Mesodermal cell (in vitro differentiated cells): ENCODE measurements at regions not wholly inside any gene's neighbourhood (a gene's known extent, or its start where the extent isn't known, plus 50 kb on each side); places are given as distances from the start of the nearest gene placed in this dataset.
"Not testable (repeated sequence)": the region's sequence is repeated elsewhere in the genome, so short reads cannot be mapped to it uniquely, and the experiment has no call there.

Experiments used
- H3K27ac ChIP-seq: 2 replicates; pipeline ENCODE4 v1.7.0; 2013; ENCODE audit warnings: mild to moderate bottlenecking, low read depth, low read length, moderate library complexity; ENCODE audit not compliant: severe bottlenecking
- H3K36me3 ChIP-seq: 2 replicates; pipeline ENCODE4 v1.7.1; 2013; ENCODE audit warnings: mild to moderate bottlenecking, low read length, moderate library complexity; ENCODE audit not compliant: control insufficient read depth, insufficient read depth
- H3K4me1 ChIP-seq: one replicate; pipeline ENCODE4 v1.7.1; 2013; ENCODE audit warnings: mild to moderate bottlenecking, low read length; ENCODE audit not compliant: insufficient read depth, control insufficient read depth, poor library complexity, severe bottlenecking
- H3K4me3 ChIP-seq: 2 replicates; pipeline ENCODE4 v1.7.0; 2013; ENCODE audit warnings: low read length, control low read depth, mild to moderate bottlenecking; ENCODE audit not compliant: insufficient read depth, poor library complexity, severe bottlenecking; ENCODE audit errors: extremely low read depth
- H3K9me3 ChIP-seq: 2 replicates; pipeline ENCODE4 v1.7.1; 2013; ENCODE audit warnings: mild to moderate bottlenecking, low read length, moderate library complexity; ENCODE audit not compliant: control insufficient read depth
- WGBS, 2 experiments: methylation state at CpG; one replicate each; pipeline ENCODE4 v1.1.5; 2013; ENCODE audit warnings: missing lambda C conversion rate in 2 of 2; ENCODE audit not compliant: insufficient coverage in 2 of 2; 5-methylcytosine and 5-hydroxymethylcytosine counted together

DNA sequence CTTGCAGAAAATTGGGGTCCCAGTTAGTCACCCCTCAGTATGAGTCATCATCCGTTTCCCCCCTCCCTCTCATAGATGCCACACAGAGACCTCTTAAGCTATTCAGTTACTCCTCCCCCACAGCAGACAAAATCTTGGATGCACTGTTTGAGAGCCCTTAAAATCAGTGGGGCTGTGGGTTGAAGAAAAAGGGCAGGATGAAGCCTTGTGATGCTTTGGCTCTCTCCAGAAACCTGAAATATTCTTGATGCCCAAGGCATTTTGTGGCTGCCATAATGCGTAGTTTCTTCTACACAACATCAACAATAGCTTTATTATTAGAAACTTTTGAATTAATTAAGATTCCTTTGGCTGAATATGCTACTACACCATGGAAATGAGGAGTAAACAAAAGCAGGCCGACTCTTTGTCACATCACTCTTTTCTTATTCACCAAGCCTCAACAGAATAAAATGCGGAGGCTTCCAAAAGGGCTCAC lies 133.8 kb downstream of the MRPS30 start:
- no peak overlapping the region for H3K4me3 ChIP-seq
- WGBS, 2 experiments: 20% methylated on average over 1 of the region's 4 CpGs; no CpG with 5 or more reads in 1 of the 2 experiments
- peak overlapping the region; percentile 69 for H3K27ac ChIP-seq

DNA sequence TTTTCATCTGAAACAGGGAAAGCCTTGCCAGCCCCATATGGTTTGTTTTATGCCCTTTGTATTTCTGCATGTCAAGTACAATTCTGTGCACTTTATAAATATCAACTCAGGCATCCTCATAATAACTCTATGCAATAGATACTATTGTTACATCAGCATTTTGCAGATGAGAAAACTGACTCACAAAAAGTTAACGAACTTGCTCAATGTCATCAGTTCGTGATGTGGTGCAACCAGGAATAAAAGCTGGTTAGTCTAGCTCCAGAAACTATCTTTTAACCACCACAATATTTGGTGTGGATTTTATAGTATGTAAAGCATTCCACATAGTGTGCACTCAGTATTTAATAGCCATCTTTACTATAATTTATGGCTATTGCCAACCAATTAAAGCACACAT lies 134.9 kb downstream of the MRPS30 start:
- Histone ChIP-seq H3K27ac (no peak overlapping the region), H3K4me1 (peaks cover 16% of the 10 kb centered on the region), H3K36me3 (no peaks in the 10 kb centered on the region), H3K9me3 (no peaks in the 10 kb centered on the region), H3K4me3 (no peak overlapping the region)
- WGBS, 2 experiments: no CpG with 5 or more reads among the region's 2 CpGs

More for the DNA sequence above, 133.8 kb downstream of the MRPS30 start:
- Histone ChIP-seq H3K9me3 (no peaks in the 10 kb centered on the region), H3K4me1 (peaks cover 16% of the 10 kb centered on the region), H3K36me3 (no peaks in the 10 kb centered on the region)

DNA sequence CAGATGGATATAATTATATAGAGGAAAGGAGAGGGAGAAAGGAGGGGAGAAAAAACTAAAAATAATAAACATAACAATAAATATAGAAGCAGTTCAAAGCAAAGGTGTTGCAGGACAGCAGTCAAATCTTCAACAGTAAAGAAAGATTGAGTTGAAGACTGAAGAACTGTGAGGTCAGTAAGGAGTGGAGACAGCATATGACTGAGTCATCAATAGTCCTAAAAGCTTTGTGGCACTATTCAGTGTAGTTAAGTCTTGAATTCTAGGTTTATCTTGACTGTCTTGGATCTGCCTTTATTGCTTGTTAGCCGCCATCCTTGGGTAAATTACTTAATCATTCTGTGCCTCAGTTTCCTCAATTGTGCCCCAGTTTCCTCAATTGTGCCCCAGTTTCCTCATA lies 137.0 kb downstream of the MRPS30 start:
- WGBS, 2 experiments: 83% methylated on average over 1 of the region's 1 CpG
- no peak overlapping the region for H3K27ac ChIP-seq
- H3K36me3 ChIP-seq: no peaks in the 10 kb centered on the region
- H3K4me1 ChIP-seq: peaks cover 16% of the 10 kb centered on the region
- no peaks in the 10 kb centered on the region for H3K9me3 ChIP-seq
- no peak overlapping the region for H3K4me3 ChIP-seq

DNA sequence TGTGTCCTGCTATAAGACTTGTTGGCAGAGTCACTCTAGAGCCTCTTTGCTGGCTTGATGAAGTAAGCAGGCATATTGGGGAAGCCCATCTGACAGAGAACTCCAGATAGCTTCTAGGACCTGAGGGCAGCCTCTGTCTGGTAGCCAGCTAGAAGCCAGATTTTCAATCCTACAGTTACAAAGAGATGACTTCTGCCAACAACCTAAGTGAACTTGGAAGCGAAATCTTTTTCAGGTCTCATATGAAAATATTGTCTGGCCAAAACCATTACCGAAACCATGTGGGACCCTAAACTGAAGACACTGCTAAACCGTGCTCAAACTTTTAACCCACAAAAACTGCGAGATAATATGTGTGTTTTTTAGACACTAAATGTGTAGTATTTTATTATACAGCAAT lies 140.9 kb downstream of the MRPS30 start:
- H3K36me3 ChIP-seq: no peaks in the 10 kb centered on the region
- H3K4me3 ChIP-seq: no peak overlapping the region
- 90% methylated on average over 1 of the region's 4 CpGs for WGBS, 2 experiments
- H3K9me3 ChIP-seq: no peaks in the 10 kb centered on the region
- H3K4me1 ChIP-seq: no peaks in the 10 kb centered on the region
- H3K27ac ChIP-seq: no peak overlapping the region

DNA sequence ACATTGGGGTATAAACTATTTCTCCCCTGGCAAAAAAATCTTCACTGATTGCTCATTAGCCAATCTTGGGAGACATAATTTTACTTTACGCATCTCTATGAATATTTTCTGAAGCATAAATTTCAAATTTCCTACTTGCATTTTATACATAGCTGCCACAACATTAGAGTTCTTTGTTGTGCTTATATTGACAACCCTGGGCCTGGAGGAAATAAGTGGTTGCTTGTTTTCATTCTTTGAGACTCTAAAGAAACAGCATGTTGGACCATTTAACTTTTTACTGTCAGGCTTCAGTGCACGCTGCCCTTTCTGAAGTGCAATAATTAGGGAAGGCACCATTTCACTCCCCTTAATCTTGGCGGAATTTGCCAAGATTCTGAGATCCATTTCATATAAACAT lies 142.6 kb downstream of the MRPS30 start:
- Histone ChIP-seq H3K4me1 (no peaks in the 10 kb centered on the region), H3K36me3 (no peaks in the 10 kb centered on the region), H3K27ac (no peak overlapping the region), H3K9me3 (no peaks in the 10 kb centered on the region), H3K4me3 (no peak overlapping the region)
- WGBS, 2 experiments: 87 to 90% methylated on average over 1 to 3 of the region's 3 CpGs

DNA sequence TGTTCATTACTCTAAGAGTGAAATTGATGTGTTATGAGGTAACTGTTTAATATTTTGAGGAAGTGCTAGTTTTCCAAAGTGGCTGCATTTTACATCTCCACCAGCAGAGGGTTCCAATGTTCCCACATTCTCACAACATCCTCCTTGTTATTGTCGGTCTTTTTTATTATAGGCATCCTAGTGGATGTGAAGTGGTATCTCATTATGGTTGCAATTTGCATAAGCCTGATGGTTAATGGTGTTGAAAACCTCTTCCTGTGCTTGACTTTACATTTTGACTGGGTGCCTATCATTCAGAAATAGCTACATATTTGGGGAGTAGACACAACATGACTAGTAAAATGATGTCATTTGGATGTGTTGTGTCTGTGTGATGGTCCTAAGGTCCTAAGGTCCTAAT lies 143.6 kb downstream of the MRPS30 start:
- Histone ChIP-seq H3K4me1 (no peaks in the 10 kb centered on the region), H3K4me3 (no peak overlapping the region)
- no CpG with 5 or more reads among the region's 1 CpG for WGBS, 2 experiments

DNA sequence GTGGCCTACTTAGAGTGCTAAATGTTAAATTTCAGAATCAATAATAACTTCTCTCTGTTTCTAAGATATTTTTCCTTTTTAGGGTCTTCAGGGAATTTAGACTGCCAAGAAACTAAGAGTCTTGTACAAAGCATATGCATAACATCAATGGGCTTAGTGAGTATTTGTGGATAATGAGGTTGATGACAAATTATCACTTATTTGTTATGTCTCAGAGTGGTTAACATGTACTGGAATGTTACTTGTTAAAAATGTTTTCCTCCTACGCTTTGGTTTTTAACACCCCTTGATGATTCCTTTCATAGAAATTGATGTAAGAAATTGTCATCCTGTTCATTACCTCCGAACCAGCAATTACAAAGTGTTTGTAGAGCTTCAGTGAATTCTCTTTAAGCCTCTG lies 144.3 kb downstream of the MRPS30 start:
- Histone ChIP-seq H3K4me1 (no peaks in the 10 kb centered on the region), H3K36me3 (no peaks in the 10 kb centered on the region), H3K27ac (no peak overlapping the region), H3K4me3 (no peak overlapping the region), H3K9me3 (no peaks in the 10 kb centered on the region)
- WGBS, 2 experiments: 83% methylated on average over 1 of the region's 2 CpGs; no CpG with 5 or more reads in 1 of the 2 experiments

More for the DNA sequence above, 143.6 kb downstream of the MRPS30 start:
- Histone ChIP-seq H3K9me3 (no peaks in the 10 kb centered on the region), H3K27ac (no peak overlapping the region), H3K36me3 (no peaks in the 10 kb centered on the region)

DNA sequence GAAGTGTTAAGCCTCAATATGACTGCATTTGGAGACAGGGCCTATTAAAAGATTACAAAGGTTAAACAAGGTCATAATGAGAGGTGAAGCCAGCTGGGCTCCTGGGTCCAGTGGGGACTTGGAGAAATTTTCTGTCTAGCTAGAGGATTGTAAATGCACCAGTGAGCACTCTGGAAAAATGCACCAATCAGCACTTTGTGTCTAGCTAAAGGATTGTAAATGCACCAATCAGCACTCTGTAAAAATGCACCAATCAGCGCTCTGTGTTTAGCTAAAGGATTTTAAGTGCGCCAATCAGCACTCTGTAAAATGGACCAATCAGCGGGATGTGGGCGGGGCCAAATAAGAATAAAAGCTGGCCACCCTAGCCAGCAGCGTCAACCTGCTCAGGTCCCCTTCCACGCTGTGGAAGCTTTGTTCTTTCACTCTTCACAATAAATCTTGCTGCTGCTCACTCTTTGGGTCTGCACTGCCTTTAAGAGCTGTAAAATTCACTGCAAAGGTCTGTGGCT lies 150.3 kb downstream of the MRPS30 start:
- 97 to 98% methylated on average over 4 to 6 of the region's 6 CpGs for whole genome bisulfite sequencing, 2 experiments
- H3K4me3 ChIP-seq, H3K9me3 ChIP-seq, H3K27ac ChIP-seq, H3K36me3 ChIP-seq, H3K4me1 ChIP-seq: not testable (repeated sequence)

DNA sequence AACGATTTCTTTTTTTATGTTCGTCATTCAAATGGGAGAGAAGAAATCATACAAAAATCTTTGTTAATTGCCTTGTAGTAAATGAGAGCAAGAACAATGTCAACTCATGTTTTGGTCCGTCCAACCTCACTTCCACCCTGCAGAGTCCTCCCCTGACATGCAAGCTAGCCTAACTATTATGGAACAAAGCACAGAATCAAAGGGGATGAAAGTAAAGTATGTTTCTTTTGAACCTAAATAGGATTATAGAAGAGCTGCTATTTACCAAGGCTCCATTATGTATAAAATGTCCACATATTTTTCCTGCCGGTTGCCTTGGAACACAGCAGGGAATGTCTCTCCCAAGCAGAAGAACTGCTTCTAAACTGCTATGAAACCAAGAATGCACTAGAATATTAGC lies 161.1 kb downstream of the MRPS30 start:
- WGBS, 2 experiments: 83% methylated on average over 1 of the region's 4 CpGs; no CpG with 5 or more reads in 1 of the 2 experiments
- no peaks in the 10 kb centered on the region for H3K9me3 ChIP-seq
- no peaks in the 10 kb centered on the region for H3K36me3 ChIP-seq
- no peak overlapping the region for H3K4me3 ChIP-seq
- H3K27ac ChIP-seq: no peak overlapping the region
- no peaks in the 10 kb centered on the region for H3K4me1 ChIP-seq

DNA sequence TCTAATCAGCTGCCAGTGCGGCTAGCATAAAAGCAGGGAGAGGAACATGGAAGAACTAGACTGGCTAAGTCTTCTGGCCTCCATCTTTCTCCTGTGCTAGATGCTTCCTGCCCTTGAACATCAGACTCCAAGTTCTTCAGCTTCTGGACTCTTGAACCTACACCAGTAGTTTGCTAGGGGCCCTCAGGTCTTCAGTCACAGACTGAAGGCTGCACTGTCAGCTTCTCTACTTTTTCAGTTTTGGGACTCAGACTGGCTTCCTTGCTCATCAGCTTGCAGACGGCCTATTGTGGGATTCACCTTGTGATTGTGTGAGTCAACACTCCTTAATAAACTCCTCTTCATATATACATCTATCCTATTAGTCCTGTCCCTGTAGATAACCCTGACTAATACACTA lies 162.2 kb downstream of the MRPS30 start:
- H3K27ac ChIP-seq, H3K9me3 ChIP-seq, H3K36me3 ChIP-seq, H3K4me3 ChIP-seq, H3K4me1 ChIP-seq: not testable (repeated sequence)
- WGBS, 2 experiments: 80% methylated on average over 1 of the region's 2 CpGs

DNA sequence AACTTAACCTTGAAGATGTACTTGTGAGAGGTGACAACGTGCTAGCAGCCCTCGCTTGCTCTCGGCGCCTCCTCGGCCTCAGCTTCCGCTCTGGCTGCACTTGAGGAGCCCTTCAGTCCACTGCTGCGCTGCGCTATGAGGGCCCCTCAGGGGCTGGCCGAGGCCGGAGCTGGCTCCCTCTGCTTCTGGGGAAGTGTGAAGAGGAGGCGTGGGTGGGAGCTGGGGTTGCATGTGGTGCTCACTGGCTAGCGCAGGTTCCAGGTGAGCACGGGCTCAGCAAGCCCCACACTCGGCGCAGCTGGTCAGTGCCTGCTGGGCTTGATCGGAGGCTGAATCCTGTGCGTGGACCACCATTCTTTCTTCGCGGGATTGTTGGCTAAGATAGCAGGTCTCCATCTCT lies 166.1 kb downstream of the MRPS30 start:
- WGBS, 2 experiments: 93 to 96% methylated on average over 11 to 15 of the region's 19 CpGs
- Histone ChIP-seq H3K36me3 (no peaks in the 10 kb centered on the region), H3K9me3 (no peaks in the 10 kb centered on the region), H3K27ac (no peak overlapping the region), H3K4me1 (no peaks in the 10 kb centered on the region), H3K4me3 (no peak overlapping the region)
